HL-60 (cell line): ENCODE measurements at regions not wholly inside any gene's neighbourhood (a gene's known extent, or its start where the extent isn't known, plus 50 kb on each side); places are given as distances from the start of the nearest gene placed in this dataset.

ENCODE experiments used
- DNase-seq, 2 experiments: peaks; one replicate each; pipeline ENCODE4 v3.0.0-alpha.2; 2010 to 2020; ENCODE audit warnings: low read depth in 1 of 2, low spot score in 1 of 2
- H3K27ac ChIP-seq: fragments of 250-450 bp; sonication (Bioruptor Pico); replicated peaks from 2 replicates; pipeline ENCODE4 v1.5.1; 2020; ENCODE audit warnings: mild to moderate bottlenecking, moderate library complexity
- H3K27me3 ChIP-seq: fragments of 250-450 bp; sonication (Bioruptor Pico); 2 replicates; pipeline ENCODE4 v1.5.1; 2021; ENCODE audit warnings: mild to moderate bottlenecking, moderate library complexity; ENCODE audit not compliant: insufficient read depth, poor library complexity, severe bottlenecking
- H3K4me3 ChIP-seq: replicated peaks from 2 replicates; pipeline ENCODE4 v1.5.1; 2011; ENCODE audit warnings: mild to moderate bottlenecking, control low read depth, low read length; ENCODE audit not compliant: insufficient read depth
- CTCF ChIP-seq: IDR thresholded peaks from one replicate; pipeline ENCODE4 v1.5.1; 2011; ENCODE audit warnings: low read length, control low read depth, inconsistent platforms; ENCODE audit not compliant: insufficient read depth
- GABPA ChIP-seq: IDR thresholded peaks from 2 replicates; pipeline ENCODE4 v1.6.1; 2012; ENCODE audit warnings: low read depth
- POLR2AphosphoS5 ChIP-seq: IDR thresholded peaks from 2 replicates; pipeline ENCODE4 v1.6.1; 2012; ENCODE audit warnings: low read depth
- REST ChIP-seq: IDR thresholded peaks from 2 replicates; pipeline ENCODE4 v1.6.1; 2012; ENCODE audit warnings: low read depth; ENCODE audit not compliant: insufficient replicate concordance
- SPI1 ChIP-seq: IDR thresholded peaks from 2 replicates; pipeline ENCODE4 v1.6.1; 2012; ENCODE audit warnings: low read depth, mild to moderate bottlenecking, borderline replicate concordance

- Histone ChIP-seq H3K27ac (no peak overlapping the region), H3K27me3 (no peaks in the 10 kb centered on the region), H3K4me3 (no peak overlapping the region)
- TF ChIP-seq SPI1 (no peak), REST (no peak), CTCF (no peak), POLR2AphosphoS5 (no peak), GABPA (no peak)
- no peak for DNase-seq
Observed at GRCh38 chr14:38339696-38340095, 83.8 kb upstream of the CLEC14A start.

- no peaks in the 10 kb centered on the region for H3K27me3 ChIP-seq
- no peak overlapping the region for H3K4me3 ChIP-seq
- TF ChIP-seq GABPA, result no peak
- no peak for TF ChIP-seq SPI1
- no peak for TF ChIP-seq REST
- TF ChIP-seq CTCF, result no peak
- TF ChIP-seq POLR2AphosphoS5, result no peak
- H3K27ac ChIP-seq, result no peak overlapping the region
- no peak for DNase-seq
Observed at GRCh38 chr14:38336298-38336697, 80.4 kb upstream of the CLEC14A start.

- H3K27ac ChIP-seq, result no peak overlapping the region
- TF ChIP-seq POLR2AphosphoS5 (no peak), GABPA (no peak), CTCF (no peak), REST (no peak), SPI1 (no peak)
- DNase-seq, result no peak
- no peaks in the 10 kb centered on the region for H3K27me3 ChIP-seq
- H3K4me3 ChIP-seq, result no peak overlapping the region
Observed at GRCh38 chr14:38330275-38330674, 74.4 kb upstream of the CLEC14A start.
